Body of pancreas (tissue), 4 donors: ENCODE measurements at regions not wholly inside any gene's neighbourhood (a gene's known extent, or its start where the extent isn't known, plus 50 kb on each side); places are given as distances from the start of the nearest gene placed in this dataset.
"Not testable (repeated sequence)": the region's sequence is repeated elsewhere in the genome, so short reads cannot be mapped to it uniquely, and the experiment has no call there.

Experiments
- ATAC-seq: fragments of 150-250 bp; one replicate; pipeline ENCODE4 v1.9.1; 2016
- DNase-seq, 4 donors: peaks; one replicate each; pipeline ENCODE4 v3.0.0-alpha.2; 2019
- H3K27ac ChIP-seq, 4 donors: fragments of 200-600 bp; sonication (generic); 1 replicate in 3 of 4; 2 replicates in 1 of 4; pipeline versions ENCODE4 v1.5.1 to v1.6.1; 2016 to 2019; ENCODE audit warnings: mild to moderate bottlenecking in 1 of 4, mixed read lengths in 1 of 4, moderate library complexity in 1 of 4
- H3K27me3 ChIP-seq, 2 donors: fragments of 200-600 bp; sonication (generic); one replicate each; pipeline ENCODE4 v1.6.0; 2016; ENCODE audit warnings: mild to moderate bottlenecking in 1 of 2
- H3K36me3 ChIP-seq, 2 donors: fragments of 200-600 bp; sonication (generic); replicated peaks in 1 of 2; 2 replicates each; pipeline ENCODE4 v1.5.1; 2016; ENCODE audit warnings: low read depth in 2 of 2; ENCODE audit not compliant: insufficient read depth in 1 of 2
- H3K4me1 ChIP-seq: fragments of 200-600 bp; sonication (generic); one replicate; pipeline ENCODE4 v1.6.0; 2016
- H3K4me3 ChIP-seq, 2 donors: fragments of 200-600 bp; sonication (generic); 1 replicate in 1 of 2; 2 replicates in 1 of 2; pipeline ENCODE4 v1.5.1; 2016 to 2019
- H3K9me3 ChIP-seq, 3 donors: fragments of 200-600 bp; sonication (generic); 1 replicate in 2 of 3; 2 replicates in 1 of 3; pipeline ENCODE4 v1.5.1; 2016
- CTCF ChIP-seq, 7 experiments: fragments of 450-650 bp in 4 of 7; fragments of 200-600 bp in 3 of 7; sonication (generic) in 3 of 7; IDR thresholded peaks; one replicate each; pipeline ENCODE4 v1.5.1; 2016 to 2019; ENCODE audit warnings: antibody characterized with exemption in 7 of 7
- POLR2A ChIP-seq, 3 donors: fragments of 450-650 bp; IDR thresholded peaks; one replicate each; pipeline ENCODE4 v1.6.1; 2016; ENCODE audit warnings: antibody characterized with exemption in 3 of 3, mild to moderate bottlenecking in 2 of 3
- WGBS, 2 donors: methylation state at CpG; one replicate each; pipeline ENCODE4 v1.1.5; 2017; 5-methylcytosine and 5-hydroxymethylcytosine counted together
- intact Hi-C: fragments of 100-400 bp; cut with DNase I; formaldehyde crosslinking; loops from one replicate; pipeline ENCODE4 v1.15.1; 2023

- no peak for DNase-seq
- no peak overlapping the region for H3K4me3 ChIP-seq
- H3K36me3 ChIP-seq = no peaks in the 10 kb centered on the region
- no peak for ATAC-seq
- no peaks in the 10 kb centered on the region for H3K9me3 ChIP-seq
- intact Hi-C loops = no loop called here
- 23 to 30% methylated on average over 4 of the region's 4 CpGs for WGBS, 2 donors
- peaks cover 9% of the 10 kb centered on the region for H3K4me1 ChIP-seq
- no peak overlapping the region for H3K27ac ChIP-seq
- no peaks in the 10 kb centered on the region for H3K27me3 ChIP-seq
- no peak for TF ChIP-seq POLR2A (IDR thresholded peaks at IDR 0.05)
- no peak for TF ChIP-seq CTCF (IDR thresholded peaks at IDR 0.05)
Observed at GRCh38 chr7:37577901-37578300, 105.7 kb upstream of the GPR141 start.

DNA sequence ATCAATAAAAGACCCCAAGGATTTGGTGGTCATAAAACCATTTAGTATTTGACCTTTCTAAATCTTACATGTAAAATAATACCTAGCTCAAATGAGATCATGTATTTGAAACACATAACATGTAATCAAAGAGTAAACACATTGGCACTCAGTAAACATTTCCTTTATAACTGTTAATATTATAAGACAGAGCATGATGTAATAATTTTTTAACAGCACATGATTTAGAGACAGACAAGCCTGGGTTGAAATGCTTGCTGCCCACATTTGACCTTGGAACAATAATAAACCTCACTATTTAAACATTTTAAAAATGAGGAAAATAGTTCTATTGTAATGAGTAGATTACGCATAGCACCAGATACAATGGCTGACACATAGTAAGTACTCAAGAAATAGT, 105.2 kb upstream of the GPR141 start:
- peak; percentile 55 for ATAC-seq
- H3K36me3 ChIP-seq = no peaks in the 10 kb centered on the region
- peaks cover 9% of the 10 kb centered on the region for H3K4me1 ChIP-seq
- TF ChIP-seq CTCF (IDR thresholded peaks at IDR 0.05) (no peak), POLR2A (IDR thresholded peaks at IDR 0.05) (no peak)
- no peak overlapping the region for H3K4me3 ChIP-seq
- no peak overlapping the region for H3K27ac ChIP-seq
- intact Hi-C loops = no loop called here
- WGBS, 2 donors = 59 to 69% methylated on average over 1 of the region's 1 CpG
- no peaks in the 10 kb centered on the region for H3K9me3 ChIP-seq
- no peak for DNase-seq
- no peaks in the 10 kb centered on the region for H3K27me3 ChIP-seq

GRCh38 chr7:37580376-37580775, 103.2 kb upstream of the GPR141 start:
- 82 to 87% methylated on average over 3 of the region's 3 CpGs for WGBS, 2 donors
- Histone ChIP-seq H3K4me3 (no peak overlapping the region), H3K4me1 (peaks cover 9% of the 10 kb centered on the region)

GRCh38 chr7:37584651-37585463, 98.7 kb upstream of the GPR141 start:
- H3K36me3 ChIP-seq, intact Hi-C loops, H3K27ac ChIP-seq, ATAC-seq, H3K4me3 ChIP-seq, H3K9me3 ChIP-seq, H3K4me1 ChIP-seq, H3K27me3 ChIP-seq: not testable (repeated sequence)
- DNase-seq = peak in 1 of 4 donors; percentile 3
- 80 to 83% methylated on average over 4 of the region's 4 CpGs for WGBS, 2 donors

More at GRCh38 chr7:37580376-37580775, 103.2 kb upstream of the GPR141 start:
- intact Hi-C loops = no loop called here
- DNase-seq = no peak
- no peaks in the 10 kb centered on the region for H3K9me3 ChIP-seq
- ATAC-seq = no peak
- TF ChIP-seq POLR2A (IDR thresholded peaks at IDR 0.05) = no peak
- no peak for TF ChIP-seq CTCF (IDR thresholded peaks at IDR 0.05)
- no peaks in the 10 kb centered on the region for H3K27me3 ChIP-seq
- H3K36me3 ChIP-seq = no peaks in the 10 kb centered on the region
- H3K27ac ChIP-seq = no peak overlapping the region

- no peak for TF ChIP-seq POLR2A (IDR thresholded peaks at IDR 0.05)
- no peak for TF ChIP-seq CTCF (IDR thresholded peaks at IDR 0.05)
- H3K4me3 ChIP-seq = no peak overlapping the region
- H3K36me3 ChIP-seq = no peaks in the 10 kb centered on the region
- no peaks in the 10 kb centered on the region for H3K27me3 ChIP-seq
- 57 to 61% methylated on average over 4 of the region's 4 CpGs for WGBS, 2 donors
- intact Hi-C loops = no loop called here
- ATAC-seq (no peak), DNase-seq (no peak)
- no peaks in the 10 kb centered on the region for H3K4me1 ChIP-seq
- H3K9me3 ChIP-seq = no peaks in the 10 kb centered on the region
- no peak overlapping the region for H3K27ac ChIP-seq
Observed at GRCh38 chr7:37590824-37591223, 92.7 kb upstream of the GPR141 start.
